H1 (cell line): ENCODE measurements at regions not wholly inside any gene's neighbourhood (a gene's known extent, or its start where the extent isn't known, plus 50 kb on each side); places are given as distances from the start of the nearest gene placed in this dataset.

Source experiments
- CTCF ChIA-PET: fragments of 300-600 bp; sonication (Branson Sonifier 250); formaldehyde crosslinking; loops from one replicate; lab custom pipeline; 2021; ENCODE audit not compliant: partially characterized antibody; lab: Charles Lee
- POLR2A ChIA-PET: fragments of 300-600 bp; sonication (Branson Sonifier 250); formaldehyde crosslinking; loops from one replicate; lab custom pipeline; 2021; ENCODE audit warnings: inconsistent platforms; ENCODE audit not compliant: partially characterized antibody; lab: Charles Lee
- DNase-seq, 2 experiments: peaks; one replicate each; pipeline versions ENCODE4 v3.0.0 to v3.0.0-alpha.2; 2010 to 2022; ENCODE audit warnings: low spot score in 2 of 2, low read depth in 1 of 2, mixed read lengths in 1 of 2
- FAIRE-seq: peaks from 2 replicates; lab custom pipeline; 2011; peaks lifted over from hg19 to GRCh38; lab: Jason Lieb, UNC
- H2AFZ ChIP-seq: 2 replicates; pipeline ENCODE4 v1.8.1; 2012; ENCODE audit warnings: low read length, inconsistent platforms
- H2AK5ac ChIP-seq: 2 replicates; pipeline ENCODE4 v1.6.1; 2013; ENCODE audit warnings: low read depth, low read length
- H2BK120ac ChIP-seq: replicated peaks from 2 replicates; pipeline ENCODE3; 2013; ENCODE audit warnings: low read depth, low read length, inconsistent platforms
- H2BK12ac ChIP-seq: 2 replicates; pipeline ENCODE4 v1.6.1; 2013; ENCODE audit warnings: low read depth, low read length
- H2BK15ac ChIP-seq: 2 replicates; pipeline ENCODE4 v1.6.1; 2013; ENCODE audit warnings: low read length
- H2BK20ac ChIP-seq: 2 replicates; pipeline ENCODE4 v1.6.1; 2013; ENCODE audit warnings: low read length
- H2BK5ac ChIP-seq: 2 replicates; pipeline ENCODE4 v1.6.1; 2013; ENCODE audit warnings: low read depth, low read length
- H3K14ac ChIP-seq: 2 replicates; pipeline ENCODE4 v1.6.1; 2013; ENCODE audit warnings: inconsistent platforms; ENCODE audit not compliant: insufficient read length
- H3K18ac ChIP-seq: 2 replicates; pipeline ENCODE4 v1.6.1; 2013; ENCODE audit warnings: low read length; ENCODE audit errors: extremely low read depth
- H3K23ac ChIP-seq: 2 replicates; pipeline ENCODE4 v1.6.1; 2013; ENCODE audit warnings: inconsistent platforms; ENCODE audit not compliant: insufficient read length
- H3K23me2 ChIP-seq: 2 replicates; pipeline ENCODE4 v1.6.1; 2013; ENCODE audit warnings: low read depth, low read length
- H3K27ac ChIP-seq: 2 replicates; pipeline ENCODE4 v1.6.1; 2011; ENCODE audit warnings: low read depth, low read length, inconsistent platforms
- H3K27me3 ChIP-seq, 4 experiments: replicated peaks in 1 of 4; 1 replicate in 1 of 4; 2 replicates in 3 of 4; pipeline versions ENCODE4 v1.6.1 to v1.8.1; 2011 to 2013; ENCODE audit warnings: low read length in 3 of 4, mild to moderate bottlenecking in 3 of 4, inconsistent platforms in 2 of 4, mixed read lengths in 2 of 4, moderate library complexity in 1 of 4; ENCODE audit not compliant: control insufficient read depth in 3 of 4, insufficient read depth in 3 of 4; ENCODE audit errors: extremely low read depth in 1 of 4
- H3K36me3 ChIP-seq, 4 experiments: 2 replicates each; pipeline versions ENCODE4 v1.6.1 to v1.8.1; 2011 to 2013; ENCODE audit warnings: mild to moderate bottlenecking in 4 of 4, low read length in 3 of 4, moderate library complexity in 2 of 4, control low read depth in 1 of 4, inconsistent platforms in 1 of 4; ENCODE audit not compliant: insufficient read depth in 4 of 4, control insufficient read depth in 2 of 4
- H3K4ac ChIP-seq: replicated peaks from 2 replicates; pipeline ENCODE3; 2013; ENCODE audit warnings: low read length, low read depth, mixed read lengths, inconsistent platforms; ENCODE audit not compliant: insufficient read length
- H3K4me1 ChIP-seq, 4 experiments: replicated peaks in 1 of 4; 1 replicate in 1 of 4; 2 replicates in 3 of 4; pipeline versions ENCODE4 v1.6.1 to v1.8.1; 2011 to 2013; ENCODE audit warnings: low read length in 3 of 4, inconsistent platforms in 2 of 4, mixed read lengths in 1 of 4; ENCODE audit not compliant: insufficient read depth in 4 of 4, control insufficient read depth in 3 of 4
- H3K4me2 ChIP-seq, 2 experiments: 2 replicates each; pipeline versions ENCODE4 v1.6.1 to v1.8.1; 2011 to 2013; ENCODE audit warnings: low read depth in 2 of 2, low read length in 2 of 2, control low read depth in 1 of 2, inconsistent platforms in 1 of 2, mild to moderate bottlenecking in 1 of 2; ENCODE audit not compliant: insufficient read depth in 1 of 2
- H3K4me3 ChIP-seq, 4 experiments: fragments of 200-600, 300-600 bp in 1 of 4; sonication (generic), shearing (Covaris generic), sonication (Bioruptor Twin) in 1 of 4; 2 replicates each; pipeline versions ENCODE4 v1.5.1 to v1.8.1; 2011 to 2016; ENCODE audit warnings: low read length in 4 of 4, low read depth in 3 of 4, control low read depth in 2 of 4, inconsistent platforms in 2 of 4, mild to moderate bottlenecking in 2 of 4, mixed read lengths in 1 of 4, moderate library complexity in 1 of 4; ENCODE audit not compliant: insufficient read depth in 2 of 4; ENCODE audit errors: extremely low read depth in 1 of 4
- H3K56ac ChIP-seq: replicated peaks from 2 replicates; pipeline ENCODE3; 2013; ENCODE audit warnings: low read depth, mild to moderate bottlenecking, mixed read lengths, low read length, inconsistent platforms; ENCODE audit not compliant: insufficient read length
- H3K79me1 ChIP-seq: 2 replicates; pipeline ENCODE4 v1.6.1; 2013; ENCODE audit warnings: low read depth, low read length, control low read depth
- H3K79me2 ChIP-seq, 2 experiments: 2 replicates each; pipeline versions ENCODE4 v1.6.1 to v1.8.1; 2012 to 2013; ENCODE audit warnings: low read length in 2 of 2, mild to moderate bottlenecking in 2 of 2, inconsistent platforms in 1 of 2; ENCODE audit not compliant: insufficient read depth in 2 of 2, control insufficient read depth in 1 of 2
- H3K9ac ChIP-seq, 4 experiments: replicated peaks in 1 of 4; 1 replicate in 1 of 4; 2 replicates in 3 of 4; pipeline versions ENCODE4 v1.6.1 to v1.8.1; 2011 to 2013; ENCODE audit warnings: low read depth in 3 of 4, low read length in 3 of 4, control low read depth in 2 of 4, mild to moderate bottlenecking in 2 of 4, moderate library complexity in 2 of 4, inconsistent platforms in 1 of 4; ENCODE audit errors: extremely low read depth in 1 of 4
- H3K9me3 ChIP-seq, 2 experiments: 2 replicates each; pipeline versions ENCODE4 v1.6.1 to v1.8.1; 2012 to 2013; ENCODE audit warnings: mild to moderate bottlenecking in 2 of 2, moderate library complexity in 2 of 2, control low read depth in 1 of 2, inconsistent platforms in 1 of 2, low read depth in 1 of 2, low read length in 1 of 2, mixed read lengths in 1 of 2; ENCODE audit not compliant: insufficient read depth in 2 of 2
- H4K20me1 ChIP-seq, 2 experiments: replicated peaks in 1 of 2; 2 replicates each; pipeline versions ENCODE3 to v1.8.1; 2011 to 2013; ENCODE audit warnings: inconsistent platforms in 2 of 2, low read length in 2 of 2, mild to moderate bottlenecking in 1 of 2; ENCODE audit not compliant: insufficient read depth in 2 of 2, control insufficient read depth in 1 of 2
- H4K5ac ChIP-seq: 2 replicates; pipeline ENCODE4 v1.6.1; 2013; ENCODE audit warnings: low read length, low read depth, mixed read lengths, inconsistent platforms; ENCODE audit not compliant: insufficient read length
- H4K8ac ChIP-seq: 2 replicates; pipeline ENCODE4 v1.8.0; 2013; ENCODE audit warnings: mild to moderate bottlenecking, moderate library complexity, low read length, inconsistent platforms; ENCODE audit not compliant: insufficient read depth; ENCODE audit errors: extremely low read depth
- H4K91ac ChIP-seq: replicated peaks from 2 replicates; pipeline ENCODE3; 2013; ENCODE audit warnings: low read length, mixed read lengths, inconsistent platforms; ENCODE audit not compliant: insufficient read length
- ATF2 ChIP-seq: IDR thresholded peaks from 2 replicates; pipeline ENCODE4 v1.6.1; 2012; ENCODE audit warnings: low read length, inconsistent platforms
- ATF3 ChIP-seq: IDR thresholded peaks from 2 replicates; pipeline ENCODE4 v1.6.1; 2011; ENCODE audit warnings: low read depth, mild to moderate bottlenecking, low read length; ENCODE audit not compliant: insufficient read depth
- CBX5 ChIP-seq: fragments of 300-800, 300-1000 bp; sonication (generic); IDR thresholded peaks from 2 replicates; pipeline ENCODE4 v1.7.1; 2016; ENCODE audit warnings: antibody characterized with exemption, low read length, low read depth
- GABPA ChIP-seq: IDR thresholded peaks from 2 replicates; pipeline ENCODE4 v1.6.1; 2011; ENCODE audit warnings: mild to moderate bottlenecking, low read length, moderate library complexity, borderline replicate concordance; ENCODE audit not compliant: insufficient read depth
- NANOG ChIP-seq: IDR thresholded peaks from 2 replicates; pipeline ENCODE4 v1.6.1; 2011; ENCODE audit warnings: low read length, low read depth, mild to moderate bottlenecking, inconsistent platforms; ENCODE audit not compliant: insufficient read depth, poor library complexity, severe bottlenecking
- RNF2 ChIP-seq: fragments of 200-900, 300-1000 bp; sonication (generic); IDR thresholded peaks from 2 replicates; pipeline ENCODE4 v1.7.1; 2016; ENCODE audit warnings: borderline replicate concordance, low read depth, mild to moderate bottlenecking, antibody characterized with exemption, low read length; ENCODE audit not compliant: poor library complexity, severe bottlenecking; ENCODE audit errors: missing control alignments
- SIX5 ChIP-seq: IDR thresholded peaks from 2 replicates; pipeline ENCODE4 v1.6.1; 2011; ENCODE audit warnings: mild to moderate bottlenecking, low read depth, low read length
- TAF7 ChIP-seq: optimal IDR thresholded peaks from 2 replicates; pipeline ENCODE3; 2011; ENCODE audit warnings: low read depth, mild to moderate bottlenecking, inconsistent platforms, low read length, moderate library complexity, borderline replicate concordance
- WGBS, 2 experiments: shearing (Covaris generic) in 1 of 2; methylation state at CpG; one replicate each; pipeline versions ENCODE4 v1.1.6 to v1.1.7; 2013 to 2015; ENCODE audit warnings: low lambda C conversion rate in 2 of 2, mixed read lengths in 2 of 2, inconsistent platforms in 1 of 2, low coverage in 1 of 2, missing lambda C conversion rate in 1 of 2; ENCODE audit not compliant: insufficient replicate concordance in 2 of 2, insufficient coverage in 1 of 2, insufficient read length in 1 of 2; ENCODE audit errors: extremely low coverage in 1 of 2, missing lambda C conversion rate in 1 of 2; 5-methylcytosine and 5-hydroxymethylcytosine counted together
- TF ChIP-seq, protein P1 (sequence below), 3 experiments: IDR thresholded peaks; 1 replicate in 2 of 3; 2 replicates in 1 of 3; pipeline versions ENCODE4 v1.5.1 to v1.6.1; 2011; ENCODE audit warnings: low read length in 3 of 3, mild to moderate bottlenecking in 3 of 3, inconsistent platforms in 2 of 3, low read depth in 1 of 3, moderate library complexity in 1 of 3; ENCODE audit not compliant: insufficient read depth in 1 of 3; ENCODE audit errors: control extremely low read depth in 1 of 3

DNA sequence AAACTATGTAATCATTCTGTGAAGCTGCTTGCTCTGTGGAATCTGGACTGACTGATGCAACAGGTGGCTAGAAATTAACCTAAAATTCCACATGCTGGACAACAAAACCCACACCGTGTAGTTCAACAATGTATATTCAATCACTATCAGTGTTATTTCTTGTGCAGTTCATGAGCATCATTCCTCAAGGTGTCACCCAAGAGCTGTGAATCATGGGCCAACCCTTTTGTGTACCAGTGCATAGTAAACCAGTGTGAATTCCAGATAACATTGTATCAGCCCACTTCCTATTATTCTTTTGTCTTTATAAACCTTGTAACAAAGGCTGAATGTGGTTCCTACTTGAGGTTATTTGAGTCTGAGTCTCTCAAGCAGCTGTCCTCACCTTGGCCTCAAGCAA, 905.2 kb upstream of the ZNF722 start:
- peaks cover 53 to 61% of the 10 kb centered on the region in 2 experiments for H3K9me3 ChIP-seq
- 88% methylated on average over 1 of the region's 1 CpG; no CpG with 5 or more reads in 1 of the 2 experiments for WGBS, 2 experiments
- CTCF ChIA-PET = no interaction called here
- no peak for TF ChIP-seq CBX5
- TF ChIP-seq NANOG = no peak
- TF ChIP-seq, protein P1, sequence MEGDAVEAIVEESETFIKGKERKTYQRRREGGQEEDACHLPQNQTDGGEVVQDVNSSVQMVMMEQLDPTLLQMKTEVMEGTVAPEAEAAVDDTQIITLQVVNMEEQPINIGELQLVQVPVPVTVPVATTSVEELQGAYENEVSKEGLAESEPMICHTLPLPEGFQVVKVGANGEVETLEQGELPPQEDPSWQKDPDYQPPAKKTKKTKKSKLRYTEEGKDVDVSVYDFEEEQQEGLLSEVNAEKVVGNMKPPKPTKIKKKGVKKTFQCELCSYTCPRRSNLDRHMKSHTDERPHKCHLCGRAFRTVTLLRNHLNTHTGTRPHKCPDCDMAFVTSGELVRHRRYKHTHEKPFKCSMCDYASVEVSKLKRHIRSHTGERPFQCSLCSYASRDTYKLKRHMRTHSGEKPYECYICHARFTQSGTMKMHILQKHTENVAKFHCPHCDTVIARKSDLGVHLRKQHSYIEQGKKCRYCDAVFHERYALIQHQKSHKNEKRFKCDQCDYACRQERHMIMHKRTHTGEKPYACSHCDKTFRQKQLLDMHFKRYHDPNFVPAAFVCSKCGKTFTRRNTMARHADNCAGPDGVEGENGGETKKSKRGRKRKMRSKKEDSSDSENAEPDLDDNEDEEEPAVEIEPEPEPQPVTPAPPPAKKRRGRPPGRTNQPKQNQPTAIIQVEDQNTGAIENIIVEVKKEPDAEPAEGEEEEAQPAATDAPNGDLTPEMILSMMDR (IDR thresholded peaks at IDR 0.05; ENCODE audit: control extremely low read depth in 1 of 3, insufficient read depth in 1 of 3, low read depth in 1 of 3, low read length in 3 of 3) = no peak
- no peak for TF ChIP-seq SIX5
- no peak for TF ChIP-seq RNF2
- TF ChIP-seq ATF3 = no peak
- TF ChIP-seq GABPA = no peak
- no peak for TF ChIP-seq ATF2
- TF ChIP-seq TAF7 = no peak

More for the DNA sequence above, 905.2 kb upstream of the ZNF722 start:
- Histone ChIP-seq H3K23ac (no peak overlapping the region), H4K5ac (no peak overlapping the region), H2BK20ac (no peak overlapping the region), H3K4me2 (no peak overlapping the region), H2BK120ac (no peak overlapping the region), H3K56ac (no peak overlapping the region), H4K91ac (no peak overlapping the region), H3K23me2 (no peaks in the 10 kb centered on the region), H3K79me2 (no peaks in the 10 kb centered on the region), H2AK5ac (no peak overlapping the region), H3K14ac (no peak overlapping the region), H2BK5ac (no peak overlapping the region), H3K27me3 (no peaks in the 10 kb centered on the region), H4K8ac (no peak overlapping the region), H3K18ac (no peak overlapping the region), H3K4ac (no peak overlapping the region), H3K9ac (no peak overlapping the region), H2AFZ (no peak overlapping the region), H2BK15ac (no peak overlapping the region), H3K36me3 (no peaks in the 10 kb centered on the region), H3K4me1 (no peaks in the 10 kb centered on the region), H3K27ac (no peak overlapping the region), H3K79me1 (no peaks in the 10 kb centered on the region), H4K20me1 (no peaks in the 10 kb centered on the region), H3K4me3 (no peak overlapping the region), H2BK12ac (no peak overlapping the region)
- DNase-seq (no peak), FAIRE-seq (no peak)
- POLR2A ChIA-PET = no interaction called here
